DMS153 treated with DMSO at 0.1 percent for 48 hours (cell line): ENCODE measurements at regions not wholly inside any gene's neighbourhood (a gene's known extent, or its start where the extent isn't known, plus 50 kb on each side); places are given as distances from the start of the nearest gene placed in this dataset.

Experiments used
- DNase-seq: peaks from one replicate; lab custom pipeline; 2025; ENCODE audit not compliant: unreplicated experiment; lab: John Stamatoyannopoulos, UW

- DNase-seq: no peak
Measured at GRCh38 chr9:106576232-106576760, 286.7 kb upstream of the ZNF462 start.

DNA sequence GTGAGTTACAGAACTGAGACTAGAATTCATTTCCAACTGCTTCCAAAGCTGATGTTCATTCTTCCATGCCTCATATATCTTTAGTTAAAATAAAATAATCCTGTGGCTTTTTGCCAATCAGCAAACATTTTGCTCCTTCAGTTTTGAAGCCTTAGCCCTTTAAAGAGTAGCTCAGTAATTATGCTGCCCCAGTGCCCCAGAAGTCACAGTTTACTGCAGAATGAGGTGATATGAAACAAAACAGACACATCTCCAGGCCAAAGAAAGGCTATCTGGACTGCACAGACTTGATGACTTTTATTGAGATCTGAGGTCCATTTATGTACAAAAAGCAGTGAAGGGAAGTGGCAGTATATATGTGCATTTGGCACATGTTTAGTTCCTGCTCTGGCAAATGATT is 285.8 kb upstream of the ZNF462 start:
- DNase-seq: no peak

GRCh38 chr9:106580546-106580945 is 282.4 kb upstream of the ZNF462 start:
- DNase-seq: no peak

DNA sequence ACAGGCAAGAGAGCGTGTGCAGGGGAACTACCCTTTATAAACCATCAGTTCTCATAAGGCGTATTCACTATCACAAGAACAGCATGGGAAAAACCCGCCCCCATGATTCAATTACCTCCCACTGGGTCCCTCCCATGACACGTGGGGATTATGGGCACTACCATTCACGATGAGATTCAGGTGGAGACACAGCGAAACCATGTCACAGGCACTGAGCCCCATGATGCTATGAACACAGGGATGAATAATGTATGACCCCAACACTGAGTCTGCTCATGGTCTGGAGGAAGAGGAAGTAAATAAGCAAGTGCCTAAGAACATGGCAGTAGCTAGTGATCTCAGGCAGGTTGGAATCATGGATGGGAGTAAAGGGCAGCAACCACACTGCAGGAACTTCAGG is 281.0 kb upstream of the ZNF462 start:
- DNase-seq: no peak

- DNase-seq: no peak
Measured at GRCh38 chr9:106583751-106584150, 279.2 kb upstream of the ZNF462 start.

GRCh38 chr9:106587042-106587441 is 275.9 kb upstream of the ZNF462 start:
- no peak for DNase-seq

DNA sequence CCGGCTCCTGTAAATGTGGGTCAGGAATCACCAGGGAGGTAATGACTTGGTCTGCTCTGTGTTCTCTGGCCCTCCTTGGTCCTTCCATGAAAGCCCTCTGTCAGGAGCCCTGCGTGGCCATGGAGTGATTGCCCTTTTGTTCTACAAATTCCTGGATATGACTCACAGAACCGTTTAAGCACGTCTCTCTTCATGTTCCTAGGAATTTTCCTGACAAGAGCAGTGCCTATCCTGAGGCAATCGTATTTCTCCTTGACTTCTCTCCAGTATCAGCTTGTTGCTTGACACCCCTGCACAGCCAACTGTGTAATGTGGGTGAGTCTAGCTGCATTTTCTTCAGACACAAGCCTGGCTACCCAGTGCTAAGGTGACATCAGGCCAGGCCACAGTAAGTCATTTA is 274.3 kb upstream of the ZNF462 start:
- no peak for DNase-seq

GRCh38 chr9:106590759-106591505 is 272.0 kb upstream of the ZNF462 start:
- DNase-seq: no peak

DNA sequence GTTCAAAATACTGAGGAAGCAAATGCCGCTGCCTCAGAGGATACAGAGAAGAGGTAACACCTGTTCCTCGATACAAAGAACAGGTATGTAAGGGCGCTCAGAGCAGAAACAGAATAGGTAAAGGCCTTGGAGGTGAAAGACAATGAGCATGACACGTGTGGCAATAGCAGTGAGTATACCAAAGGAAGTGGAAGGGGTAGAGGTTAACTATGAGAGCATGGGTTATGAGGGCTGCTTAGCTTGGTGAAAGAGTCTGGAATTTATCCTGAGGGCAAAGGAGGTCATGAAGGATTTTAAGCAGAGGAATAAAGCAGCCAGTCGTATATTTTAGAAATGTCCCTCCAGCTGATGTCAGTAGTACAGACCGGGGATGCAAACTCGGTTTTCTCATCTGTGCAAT is 269.8 kb upstream of the ZNF462 start:
- DNase-seq: no peak

- DNase-seq: no peak
Measured at GRCh38 chr9:106596984-106597383, 266.0 kb upstream of the ZNF462 start.

- no peak for DNase-seq
Measured at GRCh38 chr9:106600955-106601560, 261.9 kb upstream of the ZNF462 start.

DNA sequence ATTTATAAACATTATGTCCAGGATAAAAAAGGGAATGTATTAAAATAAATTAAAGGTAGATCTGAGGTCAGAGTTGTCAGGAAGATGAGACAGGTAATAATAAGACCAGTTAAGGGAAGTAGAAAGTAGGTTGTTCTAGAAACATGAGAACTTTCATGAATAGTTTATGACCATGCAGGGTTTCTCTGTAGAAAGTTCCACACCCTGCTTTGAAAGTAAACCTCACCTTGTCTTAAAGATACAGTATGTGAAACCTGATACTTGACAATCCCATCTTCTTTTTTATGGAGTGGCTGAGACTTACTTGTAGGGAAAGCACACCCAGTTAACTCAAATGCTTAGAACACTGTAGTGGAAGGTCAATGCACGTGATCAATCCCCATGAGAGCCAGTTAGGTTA is 260.6 kb upstream of the ZNF462 start:
- DNase-seq: no peak

DNA sequence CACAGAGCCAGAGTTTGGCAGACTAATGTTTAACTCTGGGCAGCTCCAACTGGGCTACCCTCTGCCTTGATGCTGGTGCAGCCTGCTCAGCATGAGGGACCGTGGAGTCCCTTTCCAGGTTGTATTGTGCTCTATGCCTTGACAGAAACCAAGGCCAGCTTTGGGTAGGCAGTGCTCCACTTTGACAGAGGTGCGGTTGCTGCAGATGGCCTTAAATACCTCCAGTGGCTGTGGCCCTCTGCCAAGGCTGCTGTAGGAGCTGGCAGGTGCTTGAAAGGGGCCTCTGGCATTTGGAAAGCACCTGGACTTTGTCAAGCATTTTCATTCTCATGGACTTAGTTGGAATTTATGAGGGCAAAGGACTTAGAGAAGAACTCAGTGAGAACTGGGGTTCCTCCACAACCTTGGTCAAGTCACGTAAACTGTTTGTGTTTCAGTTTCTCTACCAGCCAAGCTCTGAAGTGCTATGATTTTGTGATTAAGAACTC is 249.7 kb upstream of the ZNF462 start:
- no peak for DNase-seq

- no peak for DNase-seq
Measured at GRCh38 chr9:106615118-106615889, 247.7 kb upstream of the ZNF462 start.

DNA sequence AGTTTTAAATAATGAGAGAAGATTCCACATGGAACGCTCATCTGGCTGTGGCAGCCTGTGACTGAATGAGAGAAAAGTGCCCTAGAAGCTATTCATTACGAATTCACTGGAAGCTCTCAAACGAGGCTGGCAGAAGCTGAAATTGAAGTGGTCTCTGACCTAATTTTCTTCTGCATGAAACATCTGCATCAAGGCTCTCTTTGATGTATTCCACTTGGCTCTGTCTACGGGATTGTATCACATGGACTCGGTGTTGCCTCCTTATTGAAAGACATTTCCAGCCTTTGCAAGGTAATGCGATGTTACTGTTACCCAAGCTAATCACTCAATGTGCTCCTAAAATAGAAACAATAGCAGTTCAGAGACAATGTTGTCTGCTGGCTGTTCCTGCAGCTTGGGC is 246.9 kb upstream of the ZNF462 start:
- DNase-seq: no peak

DNA sequence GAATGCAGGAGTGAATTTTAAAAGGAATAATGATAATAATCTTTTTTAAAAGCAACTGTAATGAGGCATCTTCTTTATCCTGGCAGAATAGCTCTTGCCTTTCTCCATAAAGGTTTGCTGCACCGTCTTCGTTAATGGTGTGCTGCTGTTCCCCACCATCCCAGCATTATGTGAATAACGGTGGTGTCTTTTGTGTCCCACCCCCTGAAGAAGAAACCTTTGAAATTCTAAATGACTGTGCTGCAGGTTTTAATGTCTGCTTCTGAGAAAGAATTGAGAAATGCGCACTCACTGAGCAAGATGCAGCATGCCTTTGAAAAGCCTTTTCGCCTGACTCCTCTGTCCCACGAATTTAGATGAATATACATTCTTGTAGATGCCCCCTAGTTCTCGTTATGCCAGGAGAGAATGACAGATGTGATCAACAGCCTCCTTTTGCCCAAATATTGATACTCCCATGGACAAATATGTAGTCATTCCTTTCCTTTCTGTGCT is 246.1 kb upstream of the ZNF462 start:
- no peak for DNase-seq

GRCh38 chr9:106619211-106619610 is 243.8 kb upstream of the ZNF462 start:
- DNase-seq: no peak

- no peak for DNase-seq
Measured at GRCh38 chr9:106620081-106620480, 242.9 kb upstream of the ZNF462 start.

GRCh38 chr9:106620866-106621265 is 242.1 kb upstream of the ZNF462 start:
- DNase-seq: no peak

DNA sequence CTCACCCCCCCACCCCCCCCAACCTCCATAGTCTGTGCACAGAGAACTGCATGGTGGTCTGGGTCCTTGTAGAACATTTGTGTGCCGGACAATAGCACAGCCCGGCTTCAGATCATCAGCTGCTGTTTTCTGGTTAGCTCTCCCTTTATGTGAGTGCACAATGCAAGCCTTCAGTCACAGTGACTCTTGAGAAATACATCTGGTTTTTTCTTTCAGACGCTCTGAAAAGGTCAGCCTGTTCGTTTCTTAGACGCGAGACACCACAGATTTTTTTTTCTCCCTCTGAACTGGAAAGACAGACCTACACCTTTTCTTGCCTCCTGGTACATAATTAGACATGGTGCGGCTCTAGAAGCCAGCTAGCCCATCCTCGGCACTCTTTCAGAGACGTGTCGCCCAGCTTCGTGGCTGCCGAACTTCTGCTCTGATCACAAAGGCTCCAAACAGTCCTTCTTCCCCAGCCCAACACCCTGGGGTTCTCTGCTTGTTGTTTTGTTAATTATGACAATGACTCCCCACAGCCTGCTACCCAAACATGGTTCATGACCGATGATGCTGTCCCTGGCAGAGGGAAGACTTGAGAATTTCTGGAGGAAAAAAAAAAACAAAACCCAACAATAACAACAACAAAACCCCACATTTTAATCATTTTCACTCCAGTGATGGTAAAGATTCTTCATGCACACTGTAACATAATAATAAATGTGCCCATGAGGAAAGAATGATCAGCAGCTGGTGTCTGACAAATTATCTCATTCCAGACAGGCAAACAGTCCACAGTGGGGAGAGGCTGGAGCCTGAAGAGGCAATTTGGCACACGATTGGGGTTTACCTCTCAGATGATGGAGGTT is 241.4 kb upstream of the ZNF462 start:
- no peak for DNase-seq

DNA sequence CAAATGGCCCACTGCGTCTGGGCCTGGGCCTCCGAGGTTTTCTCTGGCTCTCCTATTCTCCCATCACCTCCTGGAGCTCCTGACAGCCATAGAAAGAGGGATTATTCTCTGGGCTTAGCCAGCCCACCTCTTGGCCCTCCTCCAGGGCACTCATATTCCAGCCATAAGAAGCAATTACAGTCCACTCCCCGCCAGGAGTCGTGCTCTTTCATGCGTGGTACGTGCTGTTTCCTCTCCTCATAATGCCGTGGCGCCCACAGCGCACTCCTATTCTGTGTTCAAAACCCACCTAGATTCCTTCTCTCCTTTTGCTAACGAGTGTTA is 240.8 kb upstream of the ZNF462 start:
- no peak for DNase-seq
